ENCODE measurements at regions not wholly inside any gene's neighbourhood (a gene's known extent, or its start where the extent isn't known, plus 50 kb on each side); places are given as distances from the start of the nearest gene placed in this dataset.

- no peak for DNase-seq
These were observed 1565.5 kb downstream of the UQCRFS1 start for GRCh38 chr19:27647423-27647822.

- DNase-seq: no peak
These were observed 1577.5 kb downstream of the UQCRFS1 start for GRCh38 chr19:27635401-27635800.

GRCh38 chr19:27618006-27618405, 1594.9 kb downstream of the UQCRFS1 start:
- no peak for DNase-seq

GRCh38 chr19:27580906-27581305, 1632.0 kb downstream of the UQCRFS1 start:
- DNase-seq: no peak

Measured in MV-4-11 (cell line).